GM18909 (cell line): ENCODE measurements at regions not wholly inside any gene's neighbourhood (a gene's known extent, or its start where the extent isn't known, plus 50 kb on each side); places are given as distances from the start of the nearest gene placed in this dataset.

Experiments used
- ATAC-seq: cut with Tn5 transposase; IDR thresholded peaks from one replicate; pipeline ENCODE4 v1.9.1; 2021; ENCODE audit warnings: mild to moderate bottlenecking; ENCODE audit not compliant: unreplicated experiment, poor library complexity

DNA sequence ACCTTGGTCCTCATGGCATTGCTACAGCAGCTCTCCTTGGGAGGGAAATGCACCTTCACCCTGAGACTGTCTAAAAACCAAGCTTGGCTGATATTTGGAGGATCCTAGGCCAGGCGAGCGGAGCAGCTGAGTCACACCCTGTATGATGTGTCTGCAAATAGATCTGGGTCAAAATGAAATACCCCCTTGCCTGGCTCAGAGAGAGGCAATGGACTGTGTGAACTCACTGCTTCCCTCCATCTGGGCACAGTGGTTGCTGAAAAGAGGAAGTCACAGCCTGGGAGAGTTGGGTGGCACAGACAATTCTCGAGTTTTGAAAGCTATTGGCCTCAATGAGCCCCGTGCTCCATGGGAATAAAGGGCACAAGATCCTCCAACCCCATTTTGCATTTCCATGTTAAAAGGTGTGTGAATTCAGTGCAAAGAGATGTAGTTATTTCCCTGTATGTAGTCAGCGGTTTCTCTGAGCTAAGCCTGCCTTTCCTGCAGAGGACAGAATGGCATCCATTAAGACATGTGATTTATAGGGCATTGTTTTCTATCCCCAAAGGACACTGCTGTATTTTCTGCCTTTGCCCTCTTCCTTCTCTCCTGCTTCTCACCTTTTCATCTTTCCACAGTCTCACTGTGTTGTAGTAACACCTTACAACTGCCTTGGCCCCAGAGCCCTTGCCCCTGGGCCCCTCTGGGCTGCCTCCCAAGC is 177.2 kb downstream of the GADD45G start:
- ATAC-seq: no peak

DNA sequence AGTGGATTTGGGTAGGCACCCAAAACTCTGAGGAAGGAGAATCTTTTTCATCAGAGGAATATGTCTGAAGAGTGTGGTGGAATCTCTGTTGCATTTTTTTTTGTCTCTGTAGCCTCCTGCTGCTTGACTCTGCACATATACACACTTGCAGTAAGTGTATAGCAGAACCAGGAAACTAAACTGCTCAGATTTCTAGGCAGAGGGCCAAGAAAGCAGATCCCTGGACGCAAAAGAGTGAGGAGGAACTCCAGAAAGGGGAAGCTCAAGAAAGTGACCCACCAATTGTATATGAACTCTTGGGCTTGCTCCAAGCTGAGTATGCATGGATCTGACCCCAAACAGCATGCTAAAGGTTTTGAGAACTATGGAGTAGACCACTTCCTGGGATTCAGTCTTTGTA is 181.8 kb downstream of the GADD45G start:
- no peak for ATAC-seq

DNA sequence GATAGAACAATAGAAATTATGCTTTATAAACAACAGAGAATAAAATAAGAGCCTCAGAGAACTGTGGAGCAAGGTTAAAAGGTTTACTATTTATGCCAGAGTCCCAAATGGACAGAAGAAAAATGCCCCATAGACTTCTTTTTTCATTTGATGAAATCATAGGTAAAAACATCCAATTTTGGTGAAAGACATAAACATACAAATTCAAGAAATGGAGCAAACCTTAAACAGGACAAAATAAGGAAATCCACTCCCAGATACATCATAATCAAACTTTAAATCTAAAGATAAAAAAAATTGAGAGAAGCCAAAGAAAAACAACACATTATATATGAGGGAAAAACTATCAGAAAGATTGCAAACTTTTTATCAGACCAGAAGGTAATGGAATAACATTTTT is 182.8 kb downstream of the GADD45G start:
- no peak for ATAC-seq

DNA sequence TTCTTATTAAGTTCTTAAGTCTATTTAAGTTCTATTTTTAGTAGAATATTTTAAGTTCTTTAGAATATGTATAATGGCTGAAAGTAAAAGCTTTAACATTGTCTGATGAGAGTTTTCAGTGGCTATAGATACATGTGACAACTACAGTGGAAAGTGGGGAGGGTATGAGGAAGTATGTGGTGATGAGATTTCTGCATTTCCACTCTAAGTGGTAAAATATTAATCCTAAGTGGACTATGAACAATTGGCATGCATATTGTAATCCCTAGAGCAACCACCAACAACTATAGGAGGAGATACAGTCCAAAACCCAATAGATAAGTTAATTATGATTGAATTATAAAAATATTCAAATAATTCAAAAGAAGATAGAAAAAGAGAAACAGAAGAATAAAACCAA is 183.6 kb downstream of the GADD45G start:
- no peak for ATAC-seq

GRCh38 chr9:89789922-89790510 is 185.2 kb downstream of the GADD45G start:
- ATAC-seq: no peak

DNA sequence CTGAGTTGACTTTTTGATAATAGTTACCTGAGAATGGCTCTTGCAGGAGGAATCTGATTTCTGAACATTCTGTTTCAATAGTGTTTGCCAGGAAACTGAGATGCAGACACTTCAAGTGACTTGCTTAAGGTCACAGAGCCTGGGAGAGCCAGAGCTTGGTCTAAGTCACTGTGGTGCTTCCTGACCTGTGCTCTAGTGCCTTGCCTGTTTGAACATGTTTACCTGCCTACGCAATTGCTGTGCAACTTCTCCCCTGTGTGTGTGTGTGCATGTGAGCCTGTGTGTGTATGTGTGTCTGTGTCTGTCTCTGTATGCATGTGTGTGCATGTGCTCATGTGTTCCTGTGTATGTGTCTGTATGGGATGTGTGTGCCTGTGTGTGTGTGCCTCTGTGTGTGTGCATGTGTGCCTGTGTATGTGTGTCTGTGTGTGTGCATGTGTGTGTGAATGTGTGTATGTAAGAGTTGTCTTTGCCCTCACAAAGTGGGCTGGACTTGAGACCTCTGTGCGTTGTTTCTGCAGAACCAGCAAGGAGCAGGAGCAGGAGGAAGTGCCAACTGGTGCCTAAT is 185.8 kb downstream of the GADD45G start:
- ATAC-seq: no peak

GRCh38 chr9:89791754-89792153 is 186.9 kb downstream of the GADD45G start:
- ATAC-seq: no peak

- no peak for ATAC-seq
Observed at GRCh38 chr9:89792189-89793123, 187.6 kb downstream of the GADD45G start.

GRCh38 chr9:89793124-89793495 is 188.3 kb downstream of the GADD45G start:
- no peak for ATAC-seq

DNA sequence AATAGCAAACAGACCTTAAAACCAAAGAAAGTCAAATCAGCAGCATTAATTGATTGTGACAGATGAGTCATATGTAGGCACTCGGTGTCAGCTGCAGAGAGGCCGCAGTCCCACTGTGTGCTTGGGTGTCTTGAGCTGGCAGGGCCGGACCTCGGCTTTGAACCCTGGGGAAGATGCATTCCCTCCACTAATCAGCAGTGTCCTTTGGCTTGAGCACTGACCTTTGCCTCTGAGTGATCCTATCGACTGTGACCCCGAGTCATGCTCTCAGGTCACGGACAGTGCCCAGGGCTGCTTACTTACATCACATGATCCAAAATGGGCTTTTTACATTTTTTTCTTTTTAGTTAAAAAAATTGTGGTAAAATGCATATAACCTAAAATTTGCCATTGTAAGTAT is 188.7 kb downstream of the GADD45G start:
- no peak for ATAC-seq

GRCh38 chr9:89794918-89795317 is 190.1 kb downstream of the GADD45G start:
- ATAC-seq: no peak

DNA sequence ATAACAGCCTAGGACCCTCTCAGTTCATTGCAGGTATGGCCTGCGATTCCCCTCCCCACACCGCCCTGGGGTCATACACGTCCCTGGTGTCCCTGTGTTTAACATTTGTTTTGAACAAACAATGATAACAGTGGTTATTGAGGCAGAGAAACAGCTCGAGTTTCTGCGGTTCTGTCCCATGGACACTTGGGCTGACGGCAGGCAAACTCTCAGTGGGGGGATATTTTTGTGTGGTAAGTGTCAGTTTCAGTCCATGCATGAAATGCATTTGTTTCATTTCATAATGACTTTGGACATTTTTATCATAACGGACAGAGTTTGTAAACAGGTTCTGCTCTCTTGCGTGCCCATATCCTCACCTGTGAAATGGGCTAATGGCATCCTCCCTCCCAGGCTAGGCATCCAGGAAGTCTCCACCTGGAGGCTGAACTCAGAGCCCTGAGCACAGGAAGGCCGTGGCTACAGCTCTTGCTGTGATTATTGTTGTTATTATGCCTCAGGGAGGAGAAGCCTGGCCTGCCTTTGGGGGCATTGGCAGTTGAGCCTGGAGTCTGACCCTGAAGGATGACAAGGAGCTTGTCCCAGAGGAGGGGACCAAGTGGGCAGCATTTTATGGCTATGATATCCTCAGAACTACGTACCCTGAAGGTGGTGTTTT is 190.9 kb downstream of the GADD45G start:
- ATAC-seq: no peak

- ATAC-seq: no peak
Observed at GRCh38 chr9:89796606-89797005, 191.8 kb downstream of the GADD45G start.

- no peak for ATAC-seq
Observed at GRCh38 chr9:89797255-89797654, 192.4 kb downstream of the GADD45G start.

DNA sequence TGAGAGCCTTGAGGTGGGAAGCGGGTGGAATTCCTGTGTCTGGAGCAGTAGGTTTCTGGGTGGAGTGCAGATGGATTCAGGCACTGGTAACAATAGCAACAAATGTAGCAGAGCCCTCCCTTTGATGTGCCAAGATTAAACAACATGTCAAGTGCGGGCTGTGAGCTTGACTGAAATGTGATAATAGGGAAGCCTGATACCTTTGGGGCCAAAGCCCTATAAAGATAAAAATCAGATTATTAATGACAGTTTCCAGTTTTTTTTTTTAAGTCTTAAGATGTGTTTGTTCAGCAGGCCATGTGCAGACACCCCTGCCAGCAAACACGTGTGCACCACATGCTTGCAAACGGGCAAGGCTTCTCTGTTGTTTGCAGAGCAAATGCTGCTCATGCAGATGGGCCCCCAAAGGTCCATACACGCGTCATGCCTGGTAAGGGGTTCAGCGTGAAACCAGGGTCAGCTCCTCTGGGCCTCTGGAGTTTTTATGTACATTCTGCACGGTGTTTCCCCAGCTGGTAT is 193.2 kb downstream of the GADD45G start:
- no peak for ATAC-seq

- no peak for ATAC-seq
Observed at GRCh38 chr9:89798547-89799120, 193.8 kb downstream of the GADD45G start.

GRCh38 chr9:89799221-89799620 is 194.4 kb downstream of the GADD45G start:
- no peak for ATAC-seq

- ATAC-seq: no peak
Observed at GRCh38 chr9:89799766-89800165, 195.0 kb downstream of the GADD45G start.

DNA sequence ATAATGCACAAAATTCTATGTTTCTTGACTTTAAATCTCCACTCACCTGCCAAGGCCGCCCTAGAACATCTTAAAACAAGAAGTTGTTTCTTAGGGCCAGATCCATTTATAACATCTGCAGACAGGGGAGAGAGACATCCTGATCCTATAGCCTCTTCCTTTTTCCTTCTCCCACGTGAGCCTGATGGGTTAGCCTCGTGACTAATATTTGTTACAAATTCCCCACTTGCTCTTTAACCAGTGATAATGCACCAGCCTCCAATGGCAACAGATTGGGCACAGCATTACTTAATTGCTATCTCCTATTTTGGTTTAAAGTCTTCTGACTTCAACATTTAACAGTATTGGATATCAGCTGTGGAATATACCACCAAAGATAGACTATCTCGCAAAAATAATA is 196.5 kb downstream of the GADD45G start:
- no peak for ATAC-seq
